Smooth muscle cell (in vitro differentiated cells): ENCODE measurements at regions not wholly inside any gene's neighbourhood (a gene's known extent, or its start where the extent isn't known, plus 50 kb on each side); places are given as distances from the start of the nearest gene placed in this dataset.
"Not testable (repeated sequence)": the region's sequence is repeated elsewhere in the genome, so short reads cannot be mapped to it uniquely, and the experiment has no call there.

Experiments
- DNase-seq: peaks from one replicate; lab custom pipeline; 2025; ENCODE audit not compliant: unreplicated experiment; lab: John Stamatoyannopoulos, UW
- H2AFZ ChIP-seq: fragments of 200-600 bp; sonication (generic); 2 replicates; pipeline ENCODE4 v1.6.0; 2016; ENCODE audit warnings: antibody characterized with exemption, low read depth, mild to moderate bottlenecking
- H3F3A ChIP-seq: fragments of 200-600 bp; sonication (generic); 2 replicates; pipeline ENCODE4 v1.6.0; 2017; ENCODE audit warnings: antibody characterized with exemption, low read depth
- H3K27ac ChIP-seq: fragments of 200-600 bp; sonication (generic); 2 replicates; pipeline ENCODE4 v1.5.1; 2016; ENCODE audit warnings: low read depth, mild to moderate bottlenecking
- H3K27me3 ChIP-seq: fragments of 200-600 bp; sonication (generic); 2 replicates; pipeline ENCODE4 v1.6.1; 2016; ENCODE audit warnings: low read depth, mild to moderate bottlenecking
- H3K36me3 ChIP-seq: fragments of 200-600 bp; sonication (generic); 2 replicates; pipeline ENCODE4 v1.5.1; 2016; ENCODE audit warnings: low read depth
- H3K4me1 ChIP-seq: fragments of 200-600 bp; sonication (generic); 2 replicates; pipeline ENCODE4 v1.5.1; 2016; ENCODE audit warnings: low read depth
- H3K4me2 ChIP-seq: fragments of 200-600 bp; sonication (generic); 2 replicates; pipeline ENCODE4 v1.6.0; 2016; ENCODE audit warnings: mild to moderate bottlenecking
- H3K4me3 ChIP-seq: fragments of 200-600 bp; sonication (generic); 2 replicates; pipeline ENCODE4 v1.5.1; 2016; ENCODE audit warnings: mild to moderate bottlenecking
- H3K79me2 ChIP-seq: fragments of 200-600 bp; sonication (generic); 2 replicates; pipeline ENCODE4 v1.6.0; 2016; ENCODE audit warnings: low read depth, mild to moderate bottlenecking
- H3K9ac ChIP-seq: fragments of 200-600 bp; sonication (generic); 2 replicates; pipeline ENCODE4 v1.6.0; 2016; ENCODE audit warnings: low read depth
- H3K9me3 ChIP-seq: fragments of 200-600 bp; sonication (generic); replicated peaks from 2 replicates; pipeline ENCODE4 v1.5.1; 2016; ENCODE audit warnings: low read depth
- H4K20me1 ChIP-seq: fragments of 200-600 bp; sonication (generic); 2 replicates; pipeline ENCODE4 v1.6.0; 2016; ENCODE audit warnings: low read depth
- CTCF ChIP-seq: fragments of 200-600 bp; sonication (generic); IDR thresholded peaks from 2 replicates; pipeline ENCODE4 v1.5.1; 2017; ENCODE audit warnings: borderline replicate concordance, mild to moderate bottlenecking, antibody characterized with exemption; ENCODE audit not compliant: insufficient read depth, poor library complexity, severe bottlenecking
- WGBS: methylation state at CpG from one replicate; pipeline ENCODE4 v1.1.7; 2016; ENCODE audit warnings: low lambda C conversion rate; 5-methylcytosine and 5-hydroxymethylcytosine counted together

DNA sequence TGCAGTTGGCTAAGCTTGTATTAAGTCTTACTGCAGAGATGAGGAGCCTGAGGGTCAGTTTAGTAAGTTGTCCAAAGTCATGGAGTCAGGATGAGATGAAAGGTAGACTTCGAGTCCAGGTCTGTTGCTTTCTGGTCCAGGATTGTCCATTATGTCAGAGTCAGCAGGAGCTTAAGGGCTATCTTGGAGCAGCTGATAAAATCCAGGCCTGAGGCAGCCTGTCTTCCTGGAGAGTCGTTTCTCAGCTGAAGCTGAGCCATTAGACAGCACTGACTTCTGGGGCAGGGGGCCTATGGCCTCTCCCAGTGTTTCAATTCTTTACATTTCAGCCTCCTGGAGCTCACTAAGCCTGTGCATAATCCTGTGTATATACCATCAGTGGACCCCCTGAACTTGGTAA is 219.5 kb upstream of the GAP43 start:
- Histone ChIP-seq H3K4me2 (peak overlapping the region; percentile 33), H3K27me3 (no peaks in the 10 kb centered on the region), H3K4me1 (peaks cover 22% of the 10 kb centered on the region), H2AFZ (no peak overlapping the region), H3K36me3 (no peaks in the 10 kb centered on the region), H3K79me2 (no peaks in the 10 kb centered on the region), H3F3A (peaks cover 15% of the 10 kb centered on the region), H3K9me3 (no peaks in the 10 kb centered on the region), H3K27ac (peak overlapping the region; percentile 97), H4K20me1 (no peaks in the 10 kb centered on the region), H3K4me3 (no peak overlapping the region), H3K9ac (no peak overlapping the region)
- WGBS: 13% methylated on average over 2 of the region's 2 CpGs
- no peak for TF ChIP-seq CTCF
- no peak for DNase-seq

- Histone ChIP-seq H3K27me3 (no peaks in the 10 kb centered on the region), H2AFZ (no peak overlapping the region), H3K36me3 (no peaks in the 10 kb centered on the region), H3K4me2 (no peak overlapping the region), H3K4me1 (peaks cover 4% of the 10 kb centered on the region), H3K4me3 (no peak overlapping the region), H3F3A (peaks cover 1% of the 10 kb centered on the region), H3K9me3 (no peaks in the 10 kb centered on the region), H4K20me1 (no peaks in the 10 kb centered on the region), H3K27ac (no peak overlapping the region), H3K9ac (no peak overlapping the region), H3K79me2 (no peaks in the 10 kb centered on the region)
- TF ChIP-seq CTCF: no peak
- WGBS: 90% methylated on average over 5 of the region's 5 CpGs
- DNase-seq: no peak
These were observed 213.7 kb upstream of the GAP43 start for GRCh38 chr3:115409596-115409995.

DNA sequence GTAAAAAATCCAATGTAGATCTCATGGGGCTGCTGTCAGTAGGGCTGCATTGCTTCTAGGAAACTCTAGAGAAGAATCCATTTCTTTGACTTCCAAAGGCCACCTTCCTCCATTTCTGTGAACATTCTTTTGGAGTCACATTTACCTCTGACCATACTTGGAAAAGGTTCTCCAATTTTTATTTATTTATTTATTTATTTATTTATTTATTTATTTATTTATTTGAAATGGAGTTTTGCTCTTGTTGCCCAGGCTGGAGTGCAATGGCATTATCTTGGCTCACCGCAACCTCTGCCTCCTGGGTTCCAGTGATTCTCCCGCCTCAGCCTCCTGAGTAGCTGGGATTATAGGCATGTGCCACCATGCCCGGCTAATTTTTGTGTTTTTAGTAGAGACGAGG is 208.7 kb upstream of the GAP43 start:
- H3K27me3 ChIP-seq, H3K9me3 ChIP-seq, H3K36me3 ChIP-seq, H3F3A ChIP-seq, DNase-seq, H3K27ac ChIP-seq, H3K9ac ChIP-seq, H4K20me1 ChIP-seq, H3K4me2 ChIP-seq, H3K79me2 ChIP-seq, H3K4me3 ChIP-seq, H2AFZ ChIP-seq, H3K4me1 ChIP-seq: not testable (repeated sequence)
- WGBS: 90% methylated on average over 4 of the region's 4 CpGs

GRCh38 chr3:115415246-115415996 is 207.9 kb upstream of the GAP43 start:
- WGBS: 94% methylated on average over 4 of the region's 4 CpGs
- Histone ChIP-seq H3K9me3 (no peaks in the 10 kb centered on the region), H3K4me3 (no peak overlapping the region)

More at GRCh38 chr3:115415246-115415996, 207.9 kb upstream of the GAP43 start:
- Histone ChIP-seq H3K27ac (no peak overlapping the region), H3K4me1 (no peaks in the 10 kb centered on the region), H3K4me2 (no peak overlapping the region), H2AFZ (no peak overlapping the region), H3K9ac (no peak overlapping the region), H4K20me1 (no peaks in the 10 kb centered on the region), H3F3A (no peaks in the 10 kb centered on the region), H3K36me3 (no peaks in the 10 kb centered on the region), H3K27me3 (no peaks in the 10 kb centered on the region), H3K79me2 (no peaks in the 10 kb centered on the region)
- TF ChIP-seq CTCF: no peak
- no peak for DNase-seq
